H54 (cell line): ENCODE measurements at regions not wholly inside any gene's neighbourhood (a gene's known extent, or its start where the extent isn't known, plus 50 kb on each side); places are given as distances from the start of the nearest gene placed in this dataset.
"Not testable (repeated sequence)": the region's sequence is repeated elsewhere in the genome, so short reads cannot be mapped to it uniquely, and the experiment has no call there.

Source experiments
- DNase-seq: peaks from one replicate; pipeline ENCODE4 v3.0.0; 2011; ENCODE audit warnings: low spot score, mixed read lengths; ENCODE audit not compliant: insufficient read length
- FAIRE-seq: peaks from 3 replicates; lab custom pipeline; 2011; peaks lifted over from hg19 to GRCh38; lab: Jason Lieb, UNC
- POLR2A ChIP-seq: IDR thresholded peaks from 2 replicates; pipeline ENCODE4 v1.6.1; 2011; ENCODE audit warnings: low read depth, mild to moderate bottlenecking, low read length

DNA sequence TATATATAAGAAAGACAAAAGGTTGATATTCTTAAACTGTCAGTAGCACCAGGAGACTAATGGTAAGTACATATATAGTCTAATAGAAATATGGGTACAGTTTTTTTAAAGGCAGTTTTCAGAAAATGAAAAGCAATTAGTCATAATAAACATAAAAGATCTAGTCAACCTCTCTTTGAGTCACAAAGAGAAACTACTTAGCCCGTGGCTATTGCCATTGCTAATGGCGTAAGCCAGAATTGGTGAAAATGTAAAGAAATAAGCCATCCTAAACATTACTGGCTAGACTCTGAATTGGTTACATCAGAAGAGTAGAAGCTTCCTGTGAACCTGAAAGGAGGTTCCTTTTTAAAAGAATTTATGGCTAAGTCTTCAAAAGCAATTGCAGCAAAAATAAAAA, 668.7 kb upstream of the CPEB2 start:
- DNase-seq (no peak), FAIRE-seq (no peak)

DNA sequence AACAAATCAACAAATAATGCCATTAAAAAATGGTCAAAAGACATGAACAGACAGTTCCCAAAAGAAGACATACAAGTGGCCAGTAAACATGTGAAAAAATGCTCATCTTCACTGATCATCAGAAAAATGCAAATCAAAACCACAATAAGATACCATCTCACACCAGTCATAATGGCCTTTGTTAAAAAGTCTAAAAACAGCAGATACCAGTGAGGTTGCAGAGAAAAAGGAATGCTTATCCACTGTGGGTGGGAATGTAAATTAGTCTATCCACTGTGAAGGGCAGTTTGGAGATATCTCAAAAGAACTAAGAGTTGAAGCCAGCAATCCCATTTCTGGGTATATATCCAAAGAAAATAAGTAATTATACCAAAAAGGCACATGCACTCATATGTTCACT, 668.1 kb upstream of the CPEB2 start:
- no peak for FAIRE-seq
- DNase-seq: no peak
- TF ChIP-seq POLR2A: no peak

More for the DNA sequence above, 668.7 kb upstream of the CPEB2 start:
- no peak for TF ChIP-seq POLR2A

DNA sequence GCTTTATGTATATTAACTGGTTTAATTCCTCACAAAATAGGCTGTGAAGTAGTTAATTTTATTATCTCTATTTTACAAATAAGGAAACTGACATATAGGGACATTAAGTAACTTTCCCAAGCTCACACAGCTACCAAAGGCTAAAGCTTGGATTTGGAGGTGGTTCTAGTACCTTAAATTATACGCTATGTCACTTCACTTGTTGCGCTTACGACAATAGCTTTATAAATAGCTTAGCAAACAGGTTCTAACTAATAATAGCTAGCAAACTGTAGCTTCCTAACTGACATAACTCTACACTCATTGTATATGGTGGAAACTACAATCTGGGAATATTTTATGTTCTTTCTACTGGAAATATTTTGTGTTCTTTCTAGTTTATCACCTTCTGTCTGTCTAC, 666.4 kb upstream of the CPEB2 start:
- no peak for DNase-seq
- no peak for TF ChIP-seq POLR2A
- FAIRE-seq: no peak

DNA sequence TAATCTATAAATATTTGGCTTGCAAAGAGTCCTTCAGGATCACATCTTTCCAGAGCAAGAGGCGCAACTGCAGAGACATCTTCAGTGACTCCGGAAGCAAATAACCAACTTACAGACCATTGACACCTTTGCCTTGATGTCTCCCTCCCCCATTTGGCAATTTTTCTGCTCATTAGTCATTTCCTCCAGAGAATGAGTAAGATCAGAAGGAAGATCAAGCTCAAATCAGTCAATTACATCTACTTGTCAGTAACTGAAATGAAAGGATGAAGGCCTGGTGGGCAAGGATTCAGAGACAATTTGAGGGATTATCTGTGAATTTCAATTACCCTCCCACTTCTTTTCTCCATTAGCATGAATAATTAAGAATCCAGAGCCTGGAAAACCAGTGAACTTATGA, 665.6 kb upstream of the CPEB2 start:
- FAIRE-seq (no peak), DNase-seq (no peak)
- TF ChIP-seq POLR2A: no peak

DNA sequence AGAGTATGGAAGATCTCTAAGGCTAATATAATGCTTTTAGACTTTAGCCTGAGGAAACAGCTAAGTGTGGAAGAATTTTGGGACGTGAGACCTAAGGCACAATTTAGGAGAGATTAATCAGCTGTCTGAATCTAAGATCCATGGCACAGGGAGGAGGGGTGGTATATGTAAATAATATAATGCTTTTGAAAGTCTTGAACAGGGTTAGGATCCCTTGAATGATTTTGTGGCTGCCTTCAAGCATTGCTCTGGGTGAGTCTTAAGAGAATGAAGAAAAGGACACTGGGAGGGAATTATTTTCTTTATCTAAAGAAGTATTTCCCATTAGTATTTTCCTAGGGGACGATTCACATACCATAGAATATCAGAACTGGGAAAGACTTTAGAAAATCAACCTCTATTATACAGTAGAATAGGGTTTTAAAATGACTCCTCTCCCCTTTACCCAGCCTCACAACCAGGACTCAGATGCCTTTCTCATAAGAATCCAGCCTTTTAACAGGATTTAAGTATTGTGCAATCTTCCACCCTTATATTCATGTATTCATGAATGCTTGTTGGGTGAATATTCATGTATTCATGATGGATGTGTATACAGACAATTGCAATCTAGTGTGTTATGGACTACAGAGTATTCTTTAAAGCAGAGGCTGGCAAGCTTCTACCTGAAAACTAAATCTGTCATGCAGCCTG, 664.2 kb upstream of the CPEB2 start:
- FAIRE-seq: no peak
- no peak for DNase-seq
- TF ChIP-seq POLR2A: no peak

DNA sequence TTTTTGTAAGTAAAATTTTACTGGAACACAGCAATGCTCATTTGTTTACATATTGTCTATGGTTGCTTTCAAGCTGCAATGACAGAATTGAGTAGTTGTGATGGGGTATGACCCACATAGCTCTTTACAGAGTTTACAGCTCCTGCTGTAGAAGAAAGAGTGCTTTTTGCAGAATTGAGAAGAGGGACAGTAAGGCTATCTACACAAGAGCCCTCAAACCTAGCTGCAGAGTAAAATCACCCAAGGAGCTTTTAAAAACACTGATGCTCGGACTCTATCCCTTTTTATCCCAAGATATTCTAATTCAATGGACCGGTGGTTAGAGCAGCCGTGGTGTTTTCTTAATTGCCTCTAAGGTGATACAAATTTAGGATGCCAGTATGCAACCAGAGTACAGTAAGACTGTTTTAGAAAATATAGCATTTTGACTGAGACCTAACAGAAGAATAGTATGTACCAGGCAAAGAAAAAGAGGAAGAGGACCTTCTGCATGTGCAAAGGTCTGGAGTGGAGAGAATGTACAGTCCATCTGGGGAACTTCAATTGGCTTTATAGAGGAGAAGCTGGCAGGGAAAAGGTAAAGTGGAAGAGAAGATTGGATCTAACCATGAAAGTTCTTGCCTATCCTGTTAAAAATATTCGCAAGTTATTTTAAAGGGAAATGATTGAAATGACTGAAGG, 663.6 kb upstream of the CPEB2 start:
- no peak for TF ChIP-seq POLR2A
- no peak for FAIRE-seq
- no peak for DNase-seq

DNA sequence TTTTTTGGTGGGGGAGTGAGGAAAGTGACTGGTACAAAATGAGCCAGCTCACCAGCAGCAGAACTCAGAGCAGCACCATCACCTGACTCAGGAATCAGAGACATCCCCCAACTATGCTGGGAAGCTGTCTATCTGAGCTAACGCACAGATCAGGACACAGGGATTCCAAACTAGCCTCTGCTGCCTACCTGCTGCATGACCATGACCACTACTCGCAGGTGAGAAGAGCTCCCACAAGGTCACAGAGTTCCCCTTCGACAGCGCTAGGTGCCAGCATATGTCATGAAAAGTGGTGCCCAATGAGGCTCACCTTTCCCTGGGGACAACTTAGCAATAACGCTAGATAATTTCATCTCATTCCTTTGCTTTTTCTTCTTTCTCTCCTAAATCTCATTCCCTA, 662.6 kb upstream of the CPEB2 start:
- no peak for TF ChIP-seq POLR2A
- DNase-seq (no peak), FAIRE-seq (no peak)

DNA sequence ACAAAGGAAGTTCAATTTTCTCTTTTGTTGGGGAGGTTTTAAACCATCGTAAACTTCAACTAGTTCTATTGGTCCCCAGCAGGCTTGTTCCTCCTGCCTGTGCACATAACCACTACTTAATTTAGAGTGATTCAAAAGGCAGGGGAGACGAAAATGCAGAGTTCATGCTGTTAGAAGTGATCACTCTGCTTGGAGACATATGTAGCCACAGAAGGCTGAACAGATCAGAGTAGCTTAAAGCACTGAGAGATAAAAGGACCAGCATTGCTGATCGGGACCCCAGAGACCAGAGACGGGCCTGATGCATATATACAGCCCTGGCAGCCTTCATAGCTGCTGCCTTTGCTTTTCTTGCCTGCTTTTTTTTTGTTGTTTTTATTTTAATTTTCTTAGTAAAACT, 662.0 kb upstream of the CPEB2 start:
- no peak for TF ChIP-seq POLR2A
- FAIRE-seq (no peak), DNase-seq (no peak)

DNA sequence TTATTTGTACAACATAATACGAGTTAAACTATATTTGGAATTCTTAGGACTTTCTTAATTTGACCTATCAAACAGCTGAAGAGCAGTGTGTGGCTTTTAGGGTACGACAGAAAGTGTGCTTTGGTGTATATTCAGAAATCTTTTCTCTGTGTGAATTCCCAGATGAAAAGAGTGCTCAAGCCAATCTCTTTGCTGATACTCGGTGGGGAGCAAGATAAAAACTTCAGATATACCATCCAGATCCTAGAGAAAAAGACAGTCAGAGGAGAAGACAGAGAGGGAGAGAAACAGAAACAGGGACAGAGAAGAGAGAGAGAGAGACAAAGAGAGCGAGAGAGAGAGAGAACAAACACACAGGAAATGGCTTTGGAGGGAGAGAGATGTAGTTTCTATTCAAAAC, 658.3 kb upstream of the CPEB2 start:
- FAIRE-seq: no peak

DNA sequence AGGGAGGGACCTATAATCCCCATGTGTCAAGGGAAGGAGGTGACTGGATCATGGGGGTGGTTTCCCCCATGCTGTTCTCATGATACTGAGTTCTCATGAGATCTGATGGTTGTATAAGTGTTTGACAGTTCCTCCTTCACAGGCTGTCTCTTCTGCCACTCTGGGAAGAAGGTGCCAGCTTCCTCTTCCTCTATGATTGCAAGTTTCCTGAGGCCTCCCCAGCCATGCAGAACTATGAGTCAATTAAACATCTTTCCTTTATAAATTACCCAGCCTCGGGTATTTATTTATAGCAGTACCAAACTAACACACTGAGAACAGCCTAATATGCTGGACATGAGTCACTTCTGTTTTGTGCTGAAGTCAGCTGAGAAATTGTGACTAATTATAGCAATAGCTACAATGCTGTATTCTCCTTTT, 656.9 kb upstream of the CPEB2 start:
- TF ChIP-seq POLR2A: no peak
- DNase-seq (no peak), FAIRE-seq (no peak)

More for the DNA sequence above, 658.3 kb upstream of the CPEB2 start:
- DNase-seq: no peak
- no peak for TF ChIP-seq POLR2A

DNA sequence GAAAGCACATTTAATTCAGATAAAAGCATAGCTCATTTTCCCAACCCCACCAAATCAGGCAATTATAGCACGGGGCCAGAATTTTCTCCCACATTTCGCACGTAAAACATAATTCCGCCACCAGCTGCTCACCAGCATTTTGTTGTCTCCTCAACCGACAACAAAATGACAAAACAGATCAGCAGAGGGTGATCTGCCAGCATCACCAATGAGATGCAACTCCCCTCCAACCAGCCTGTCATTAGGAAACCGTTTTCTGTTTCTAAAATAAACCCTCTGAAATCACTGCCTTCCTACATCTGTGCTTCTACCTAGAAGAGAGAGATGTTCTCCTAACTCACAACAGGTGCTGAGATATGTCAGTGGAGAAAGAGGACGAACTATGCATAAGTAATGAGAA, 654.8 kb upstream of the CPEB2 start:
- FAIRE-seq (no peak), DNase-seq (no peak)
- TF ChIP-seq POLR2A: no peak

DNA sequence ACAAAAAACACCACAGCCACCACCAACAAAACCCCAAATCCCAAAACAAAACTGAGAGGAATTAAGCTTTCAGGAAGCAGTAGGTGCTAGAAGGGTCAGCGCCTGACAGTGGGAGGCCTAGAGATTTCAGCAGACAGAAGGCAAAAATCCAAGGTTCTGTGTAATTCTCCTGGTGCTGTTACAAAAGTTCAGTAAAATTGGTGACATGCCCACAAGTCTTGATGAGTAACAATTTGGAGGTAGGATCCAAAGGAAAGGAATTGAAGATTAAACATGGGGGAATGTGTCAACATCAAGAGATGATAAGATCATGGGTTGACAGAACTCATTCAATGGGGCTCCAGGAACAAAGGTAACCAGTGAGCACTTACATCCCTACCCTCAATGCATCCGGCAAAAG, 653.8 kb upstream of the CPEB2 start:
- FAIRE-seq: no peak
- DNase-seq: no peak
- TF ChIP-seq POLR2A: no peak

DNA sequence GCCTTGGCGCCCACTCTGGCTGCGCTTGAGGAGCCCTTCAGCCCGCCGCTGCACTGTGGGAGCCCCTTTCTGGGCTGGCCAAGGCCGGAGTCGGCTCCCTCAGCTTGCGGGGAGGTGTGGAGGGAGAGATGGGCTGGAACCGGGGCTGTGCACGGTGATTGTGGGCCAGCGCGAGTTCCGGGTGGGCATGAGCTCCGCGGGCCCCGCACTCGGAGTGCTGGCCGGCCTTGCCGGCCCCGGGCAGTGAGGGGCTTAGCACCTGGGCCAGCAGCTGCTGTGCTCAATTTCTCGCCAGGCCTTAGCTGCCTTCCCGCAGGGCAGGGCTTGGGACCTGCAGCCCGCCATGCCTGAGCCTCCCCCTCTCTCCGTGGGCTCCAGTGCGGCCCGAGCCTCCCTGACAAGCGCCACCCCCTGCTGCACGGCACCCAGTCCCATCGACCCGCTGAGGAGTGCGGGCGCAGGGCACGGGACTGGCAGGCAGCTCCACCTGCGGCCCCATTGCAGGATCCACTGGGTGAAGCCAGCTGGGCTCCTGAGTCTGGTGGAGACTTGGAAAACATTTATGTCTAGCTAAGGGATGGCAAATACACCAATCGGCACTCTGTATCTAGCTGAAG, 643.6 kb upstream of the CPEB2 start:
- not testable (repeated sequence) for FAIRE-seq, DNase-seq

DNA sequence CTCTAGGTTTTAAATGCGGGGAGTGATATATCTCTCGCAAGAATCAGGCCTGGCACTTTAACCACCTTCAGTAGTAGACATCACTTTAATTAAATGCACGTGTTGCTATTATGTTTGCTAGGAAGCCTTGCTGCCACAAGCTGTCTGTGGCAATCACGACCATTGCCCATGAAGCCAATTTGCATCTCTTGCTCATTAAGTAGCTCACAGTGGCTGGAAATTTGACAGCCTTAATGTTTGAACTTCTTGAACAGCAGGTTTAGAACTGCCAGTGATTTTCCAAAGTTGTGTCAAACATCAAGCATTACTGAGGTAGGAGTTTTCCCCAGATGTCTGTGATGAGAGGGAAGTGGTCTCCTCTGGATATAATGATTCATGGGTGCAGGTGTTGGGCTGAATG, 642.3 kb upstream of the CPEB2 start:
- no peak for TF ChIP-seq POLR2A
- DNase-seq: no peak
- no peak for FAIRE-seq

DNA sequence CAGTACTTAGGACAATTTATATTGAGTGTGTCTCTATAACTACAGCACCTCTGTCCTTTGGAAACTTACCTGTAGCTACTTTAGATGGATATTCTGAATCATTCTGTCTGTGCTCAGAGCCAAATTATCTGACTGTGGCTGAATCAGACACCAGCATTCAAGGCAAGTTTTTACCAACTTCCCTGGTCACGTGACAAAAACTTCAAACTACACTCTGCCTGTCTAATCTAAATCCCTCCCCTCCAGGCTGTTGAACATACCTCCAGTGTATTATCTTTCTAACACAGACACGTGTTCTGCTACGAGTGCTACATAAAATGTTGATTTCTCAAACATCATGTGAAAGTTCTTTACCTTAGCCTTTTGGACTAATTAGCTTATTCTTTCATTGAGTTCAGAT, 641.2 kb upstream of the CPEB2 start:
- no peak for TF ChIP-seq POLR2A
- DNase-seq: no peak

DNA sequence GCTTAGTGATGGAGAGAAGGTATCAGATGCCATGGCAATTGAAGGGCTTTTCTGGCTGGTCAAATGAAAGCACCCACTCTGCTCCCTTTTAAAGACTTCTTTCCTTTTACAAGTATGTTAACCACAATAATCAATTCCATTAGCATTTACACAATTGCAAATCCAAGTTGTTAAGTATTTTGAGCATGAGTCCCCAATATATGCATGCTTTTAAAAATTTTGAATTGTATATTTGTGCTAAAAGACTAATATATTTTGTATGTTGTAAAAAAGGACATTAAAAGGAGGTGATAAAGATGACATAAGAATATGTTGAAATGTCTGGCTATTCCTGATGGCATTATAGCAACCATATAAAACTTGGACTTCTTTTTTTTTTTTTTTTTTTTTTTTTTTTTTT, 639.9 kb upstream of the CPEB2 start:
- no peak for TF ChIP-seq POLR2A
- no peak for DNase-seq
- no peak for FAIRE-seq

More for the DNA sequence above, 641.2 kb upstream of the CPEB2 start:
- FAIRE-seq: no peak
